CD1c-positive myeloid dendritic cell (primary cell): ENCODE measurements at regions not wholly inside any gene's neighbourhood (a gene's known extent, or its start where the extent isn't known, plus 50 kb on each side); places are given as distances from the start of the nearest gene placed in this dataset.

Experiments
- DNase-seq: peaks from one replicate; pipeline ENCODE4 v3.0.0-alpha.2; 2016; ENCODE audit errors: extremely low spot score

GRCh38 chr16:65519402-65519801 is 397.5 kb upstream of the CDH11 start:
- no peak for DNase-seq

DNA sequence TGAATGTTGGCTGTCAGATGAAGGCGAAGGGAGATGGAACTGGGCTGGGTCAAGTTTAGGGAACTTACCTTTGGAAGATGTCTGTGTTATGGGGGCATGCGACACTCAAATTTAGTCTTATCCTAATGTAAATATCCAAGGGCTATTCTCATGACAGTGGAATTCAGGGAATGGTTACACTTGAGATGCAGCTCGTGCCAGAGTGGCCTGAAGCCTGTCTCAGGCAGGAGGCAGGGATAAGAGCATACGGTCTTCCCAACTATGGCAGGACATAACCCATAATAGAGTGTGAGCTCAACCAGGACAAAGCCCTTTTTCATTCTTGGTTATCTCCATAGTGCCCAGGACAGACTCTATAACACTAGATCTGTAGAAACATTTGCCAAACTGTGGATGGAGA is 393.3 kb upstream of the CDH11 start:
- DNase-seq = no peak

DNA sequence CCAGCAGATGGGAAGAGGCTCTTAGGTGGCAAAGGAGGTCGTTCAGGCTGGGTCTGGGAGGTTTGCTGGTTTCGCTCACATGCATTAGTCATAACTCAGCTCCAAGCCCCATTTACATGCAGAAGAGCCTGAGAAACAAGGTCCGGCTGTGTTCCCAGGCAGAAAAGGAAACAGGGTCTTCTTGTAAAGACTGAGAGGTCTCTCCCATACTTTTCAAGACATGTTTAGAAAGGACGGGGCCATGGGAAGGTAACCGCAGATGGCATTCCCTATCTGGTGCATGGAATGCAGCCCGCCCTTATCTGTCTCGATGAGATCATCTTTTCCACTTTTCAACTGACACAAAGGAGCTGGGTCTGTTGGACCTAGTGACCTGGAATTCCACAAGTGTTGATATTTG is 389.0 kb upstream of the CDH11 start:
- DNase-seq = no peak

DNA sequence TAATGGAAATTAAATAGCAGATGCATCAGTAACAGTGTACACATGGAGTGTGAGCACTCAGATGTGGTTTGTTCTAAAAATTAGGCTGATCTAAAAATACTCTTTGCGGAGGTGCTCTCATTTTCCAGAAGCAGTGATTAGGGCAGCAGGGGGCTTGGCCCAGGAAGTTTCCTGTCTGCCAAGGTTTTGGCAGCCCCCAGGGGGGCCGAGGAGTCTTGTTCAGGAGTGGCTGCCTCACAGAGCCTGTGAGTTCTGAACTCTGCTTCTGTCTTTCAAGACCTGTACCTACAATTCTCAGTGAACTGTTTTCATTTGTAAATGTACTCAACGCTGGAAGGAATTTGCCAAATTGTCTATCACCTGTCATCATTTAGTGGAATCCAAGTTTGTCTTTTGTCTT is 388.4 kb upstream of the CDH11 start:
- no peak for DNase-seq

DNA sequence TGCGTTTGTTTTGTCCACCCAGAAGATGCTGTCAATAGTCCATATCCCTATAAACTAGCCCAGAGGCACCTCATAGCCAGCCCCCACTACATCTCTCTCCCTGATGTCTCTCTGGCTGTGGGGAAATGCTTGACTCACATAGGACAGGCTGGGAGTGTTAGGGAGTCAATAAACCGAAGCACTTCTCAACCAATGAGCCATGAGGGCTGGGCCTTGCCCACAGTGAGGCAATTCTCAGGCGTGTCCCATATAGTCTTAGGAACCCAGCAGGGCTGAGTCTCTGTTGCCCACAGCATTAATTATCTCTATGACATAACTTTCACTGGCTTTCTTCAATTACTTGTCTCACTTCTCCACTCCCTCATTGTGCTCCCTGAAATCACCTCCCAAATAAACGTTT is 387.3 kb upstream of the CDH11 start:
- no peak for DNase-seq

- DNase-seq = no peak
These were observed 379.1 kb upstream of the CDH11 start for GRCh38 chr16:65500919-65501318.

GRCh38 chr16:65500007-65500406 is 378.1 kb upstream of the CDH11 start:
- DNase-seq = no peak

DNA sequence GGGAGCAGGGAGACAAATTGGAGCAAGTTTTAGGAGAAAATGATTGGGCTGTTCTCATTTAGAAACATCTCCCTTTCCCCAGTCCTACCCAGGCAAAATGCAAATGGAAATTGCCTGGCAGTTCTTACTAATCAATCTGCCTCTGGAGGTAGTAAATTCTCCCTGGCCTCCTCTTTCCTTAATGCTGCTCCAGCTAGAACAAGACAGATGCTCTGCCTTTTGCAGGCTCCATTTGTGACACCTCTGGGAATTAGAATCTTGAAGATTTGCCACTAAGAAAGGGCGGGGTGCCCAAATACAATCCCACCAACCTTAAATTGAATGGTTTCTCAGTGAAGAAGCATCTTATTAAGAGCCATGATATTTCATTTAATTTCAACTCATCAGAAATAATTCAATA is 377.7 kb upstream of the CDH11 start:
- DNase-seq = no peak

GRCh38 chr16:65497571-65497970 is 375.7 kb upstream of the CDH11 start:
- no peak for DNase-seq

GRCh38 chr16:65495106-65495505 is 373.2 kb upstream of the CDH11 start:
- no peak for DNase-seq

- no peak for DNase-seq
These were observed 372.7 kb upstream of the CDH11 start for GRCh38 chr16:65494609-65495008.

DNA sequence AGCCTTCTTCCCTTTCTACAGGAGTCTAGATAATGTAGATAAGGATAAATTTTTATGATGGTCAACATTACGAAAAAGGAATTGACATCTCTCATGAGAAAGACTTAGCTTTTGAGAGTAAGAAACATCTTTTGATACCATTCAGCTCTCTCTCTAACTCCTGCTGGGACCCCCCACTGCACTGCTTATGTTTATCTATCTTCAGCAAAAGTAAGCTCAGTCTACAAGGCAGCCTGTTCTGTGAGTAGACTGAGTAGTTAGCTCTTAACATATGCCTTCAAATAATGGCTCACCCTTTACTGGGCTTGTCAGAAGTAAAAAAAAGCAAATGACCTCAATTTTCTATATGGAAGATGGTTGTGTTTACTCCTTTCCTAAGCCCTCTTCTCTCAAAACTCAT is 372.2 kb upstream of the CDH11 start:
- no peak for DNase-seq

DNA sequence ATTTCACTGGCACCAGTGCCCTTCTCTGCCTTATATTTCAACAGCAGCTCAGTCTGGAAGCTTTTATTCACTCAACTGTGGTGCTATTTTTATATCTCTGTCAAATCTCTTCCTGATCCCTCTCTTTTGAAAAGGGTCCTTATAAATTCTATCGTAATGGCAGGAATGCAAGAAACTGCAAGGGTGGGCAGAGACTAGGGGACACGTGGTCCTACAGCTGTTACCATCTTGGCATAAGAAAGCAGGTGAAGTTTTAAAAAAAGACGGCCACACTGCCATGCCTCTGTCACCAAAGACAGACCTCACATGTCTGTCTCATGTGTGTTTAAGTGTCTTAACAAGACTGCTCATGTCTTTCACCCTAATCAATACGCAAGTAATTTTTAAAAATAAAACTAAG is 368.4 kb upstream of the CDH11 start:
- no peak for DNase-seq

- no peak for DNase-seq
These were observed 367.7 kb upstream of the CDH11 start for GRCh38 chr16:65489531-65490023.

- no peak for DNase-seq
These were observed 365.4 kb upstream of the CDH11 start for GRCh38 chr16:65487231-65487630.

- no peak for DNase-seq
These were observed 360.1 kb upstream of the CDH11 start for GRCh38 chr16:65481956-65482355.

DNA sequence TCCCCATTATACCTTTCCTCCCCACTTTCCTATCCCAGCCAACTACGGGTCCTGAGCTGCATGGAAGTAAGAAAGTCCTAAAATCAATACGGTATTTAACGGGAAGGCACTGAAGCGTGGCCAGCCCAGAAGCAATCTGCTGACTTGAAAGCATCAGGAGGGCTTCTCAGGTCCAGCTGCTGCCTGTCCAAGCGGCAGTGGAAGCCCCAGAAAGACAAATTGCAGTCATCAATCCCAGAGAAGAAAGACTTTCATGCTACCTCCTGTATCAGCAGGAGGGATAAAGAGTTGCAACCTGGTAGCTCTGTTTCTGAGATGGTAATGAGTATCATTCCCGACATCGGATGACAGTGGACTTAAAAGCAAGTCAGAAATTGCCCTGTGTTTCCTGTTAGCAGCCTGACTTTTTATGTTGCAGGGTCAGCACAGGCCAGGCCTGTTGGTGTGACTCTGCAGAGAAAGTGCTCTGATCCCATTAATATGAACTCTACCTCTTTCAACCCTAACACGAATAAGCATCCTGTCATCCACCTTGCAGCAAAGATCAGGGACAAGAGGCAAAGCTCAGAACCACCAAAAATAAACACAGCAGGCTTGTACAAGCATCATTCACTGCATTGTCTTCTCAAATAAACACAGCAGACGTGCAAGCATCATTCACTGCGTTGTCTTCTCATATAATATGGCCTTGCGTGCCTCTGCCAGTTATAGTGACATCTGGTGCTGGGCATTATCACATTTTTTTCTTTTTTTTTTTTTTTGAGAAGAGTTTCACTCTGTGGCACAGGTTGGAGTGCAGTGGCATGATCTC is 358.6 kb upstream of the CDH11 start:
- no peak for DNase-seq

GRCh38 chr16:65476448-65476955 is 354.6 kb upstream of the CDH11 start:
- DNase-seq = no peak

- no peak for DNase-seq
These were observed 351.8 kb upstream of the CDH11 start for GRCh38 chr16:65473699-65474098.

GRCh38 chr16:65469116-65469515 is 347.3 kb upstream of the CDH11 start:
- no peak for DNase-seq

DNA sequence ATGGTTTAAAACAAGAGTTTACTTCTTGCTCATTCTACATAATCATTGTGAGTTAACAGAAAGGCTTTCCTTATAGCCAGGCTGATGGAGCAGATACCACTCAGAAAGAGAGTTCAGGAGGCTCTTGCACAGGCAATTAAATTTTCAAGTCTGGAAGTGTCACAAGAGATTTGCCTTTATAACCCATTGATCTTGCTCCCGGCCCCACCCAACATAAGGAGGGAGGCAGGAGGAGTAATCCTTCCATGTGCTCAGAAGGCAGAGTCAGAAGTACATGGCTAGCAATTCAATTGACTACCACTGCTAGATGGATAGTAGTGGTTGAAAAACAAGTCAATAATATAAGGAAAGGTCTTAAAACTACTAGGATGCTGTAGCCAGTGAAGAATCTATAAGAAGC is 346.3 kb upstream of the CDH11 start:
- DNase-seq = no peak

DNA sequence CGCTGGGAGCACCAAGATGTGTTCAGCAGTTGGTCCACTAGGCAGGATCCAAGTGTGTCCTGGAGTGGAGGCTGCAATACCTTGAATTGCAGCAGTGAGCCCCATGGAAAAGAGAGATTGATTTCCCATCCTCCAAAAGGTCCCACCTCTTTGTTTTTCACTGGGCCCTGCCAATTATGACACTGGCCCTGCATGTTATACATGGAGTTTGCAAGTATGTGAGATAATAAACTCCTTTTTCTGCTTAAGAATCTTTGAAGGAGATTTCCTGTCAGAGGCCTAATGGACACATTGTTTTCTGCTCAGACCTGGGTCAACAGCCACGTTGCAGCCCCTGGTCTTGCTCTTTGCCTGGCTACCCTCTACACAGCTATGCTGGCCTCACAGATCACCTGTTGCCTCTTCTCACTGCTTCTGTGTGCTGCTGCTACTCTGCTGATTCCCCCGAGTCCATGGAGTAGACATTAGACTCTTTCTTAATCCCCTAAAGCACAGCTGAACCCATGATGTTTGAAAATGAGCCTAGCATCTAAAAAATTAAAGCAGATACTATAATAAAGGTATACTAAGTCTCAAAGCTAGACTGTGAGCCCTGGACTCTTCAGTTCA is 341.9 kb upstream of the CDH11 start:
- DNase-seq = no peak

GRCh38 chr16:65457084-65457483 is 335.2 kb upstream of the CDH11 start:
- DNase-seq = no peak
